BJ (cell line): ENCODE measurements at regions not wholly inside any gene's neighbourhood (a gene's known extent, or its start where the extent isn't known, plus 50 kb on each side); places are given as distances from the start of the nearest gene placed in this dataset.

Source experiments
- CTCF ChIA-PET: fragments of 350-600 bp; formaldehyde crosslinking; extraction: SDS; loops from one replicate; lab custom pipeline; 2021; ENCODE audit warnings: antibody characterized with exemption, inconsistent platforms; lab: Yijun Ruan, JAX
- POLR2A ChIA-PET: fragments of 300-600 bp; sonication (Branson Sonifier 250); formaldehyde crosslinking; extraction: SDS; loops from one replicate; lab custom pipeline; 2021; ENCODE audit warnings: antibody characterized with exemption; lab: Charles Lee
- DNase-seq: peaks from one replicate; pipeline ENCODE4 v3.0.0-alpha.2; 2011; ENCODE audit warnings: low read depth
- H3K27me3 ChIP-seq: 2 replicates; pipeline ENCODE4 v1.6.0; 2011; ENCODE audit warnings: low read length; ENCODE audit not compliant: control insufficient read depth, insufficient read depth
- H3K36me3 ChIP-seq: 2 replicates; pipeline ENCODE4 v1.5.1; 2011; ENCODE audit warnings: low read length; ENCODE audit not compliant: control insufficient read depth, insufficient read depth
- H3K4me3 ChIP-seq: 2 replicates; pipeline ENCODE4 v1.5.1; 2011; ENCODE audit warnings: low read depth, mild to moderate bottlenecking, control low read depth, low read length
- TF ChIP-seq, protein P1 (sequence below): IDR thresholded peaks from 2 replicates; pipeline ENCODE4 v1.5.1; 2011; ENCODE audit warnings: low read depth, mild to moderate bottlenecking, control low read depth, inconsistent platforms, low read length, moderate library complexity; ENCODE audit not compliant: insufficient read depth

DNA sequence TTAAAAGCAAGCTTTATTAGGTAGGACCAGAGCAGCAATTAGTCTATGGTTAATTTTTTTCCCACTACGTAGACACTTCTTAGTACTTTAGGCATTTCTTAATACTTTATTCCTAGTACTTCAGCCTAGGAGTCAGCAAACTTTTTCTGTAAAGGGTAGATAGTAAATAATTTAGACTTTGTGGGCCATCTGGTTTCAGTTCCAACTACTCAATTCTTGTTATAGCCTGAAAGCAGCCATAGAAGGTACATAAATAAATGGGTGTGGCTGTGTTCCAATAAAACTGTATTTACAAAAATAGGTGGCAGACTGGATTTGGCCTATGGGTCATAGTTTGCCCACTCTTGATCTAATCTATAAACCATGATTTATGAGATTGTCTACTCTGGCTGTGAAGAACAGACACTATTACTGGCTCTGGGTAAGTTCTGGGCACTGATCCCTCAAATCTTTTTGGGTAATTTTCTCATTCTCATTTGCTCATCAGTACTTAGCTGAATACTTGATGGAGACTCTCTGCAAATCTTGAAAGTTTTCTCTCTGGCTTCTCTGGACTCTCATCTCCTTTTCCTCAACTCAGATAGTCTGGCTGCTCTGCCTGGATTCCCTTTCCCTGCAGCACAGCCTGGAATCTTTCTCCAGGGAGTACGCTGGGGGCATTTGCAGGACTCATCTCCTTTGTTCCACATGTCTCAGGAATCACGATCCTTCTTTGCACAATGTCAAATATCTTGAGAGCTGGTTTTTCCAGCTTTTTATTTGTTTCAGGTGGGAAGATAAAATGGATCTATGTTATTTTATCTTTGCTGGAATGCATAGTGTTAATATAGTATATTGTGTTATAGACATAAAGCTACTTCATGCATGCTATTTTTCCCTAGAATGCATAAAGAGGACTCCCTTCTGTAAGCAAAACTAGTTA is 524.8 kb upstream of the TBL1XR1 start:
- ChIA-PET CTCF (interaction anchor here (0.7 kb wide), 1 partner anchor 9 kb away, joined by 3 read pairs; no protein-coding TSS in a partner anchor), POLR2A (interaction anchor here (0.7 kb wide), 1 partner anchor 23 kb away, joined by 4 read pairs; no protein-coding TSS in a partner anchor)
- TF ChIP-seq, protein P1, sequence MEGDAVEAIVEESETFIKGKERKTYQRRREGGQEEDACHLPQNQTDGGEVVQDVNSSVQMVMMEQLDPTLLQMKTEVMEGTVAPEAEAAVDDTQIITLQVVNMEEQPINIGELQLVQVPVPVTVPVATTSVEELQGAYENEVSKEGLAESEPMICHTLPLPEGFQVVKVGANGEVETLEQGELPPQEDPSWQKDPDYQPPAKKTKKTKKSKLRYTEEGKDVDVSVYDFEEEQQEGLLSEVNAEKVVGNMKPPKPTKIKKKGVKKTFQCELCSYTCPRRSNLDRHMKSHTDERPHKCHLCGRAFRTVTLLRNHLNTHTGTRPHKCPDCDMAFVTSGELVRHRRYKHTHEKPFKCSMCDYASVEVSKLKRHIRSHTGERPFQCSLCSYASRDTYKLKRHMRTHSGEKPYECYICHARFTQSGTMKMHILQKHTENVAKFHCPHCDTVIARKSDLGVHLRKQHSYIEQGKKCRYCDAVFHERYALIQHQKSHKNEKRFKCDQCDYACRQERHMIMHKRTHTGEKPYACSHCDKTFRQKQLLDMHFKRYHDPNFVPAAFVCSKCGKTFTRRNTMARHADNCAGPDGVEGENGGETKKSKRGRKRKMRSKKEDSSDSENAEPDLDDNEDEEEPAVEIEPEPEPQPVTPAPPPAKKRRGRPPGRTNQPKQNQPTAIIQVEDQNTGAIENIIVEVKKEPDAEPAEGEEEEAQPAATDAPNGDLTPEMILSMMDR: no peak
- no peaks in the 10 kb centered on the region for H3K36me3 ChIP-seq
- no peak overlapping the region for H3K4me3 ChIP-seq
- no peak for DNase-seq
- no peaks in the 10 kb centered on the region for H3K27me3 ChIP-seq

DNA sequence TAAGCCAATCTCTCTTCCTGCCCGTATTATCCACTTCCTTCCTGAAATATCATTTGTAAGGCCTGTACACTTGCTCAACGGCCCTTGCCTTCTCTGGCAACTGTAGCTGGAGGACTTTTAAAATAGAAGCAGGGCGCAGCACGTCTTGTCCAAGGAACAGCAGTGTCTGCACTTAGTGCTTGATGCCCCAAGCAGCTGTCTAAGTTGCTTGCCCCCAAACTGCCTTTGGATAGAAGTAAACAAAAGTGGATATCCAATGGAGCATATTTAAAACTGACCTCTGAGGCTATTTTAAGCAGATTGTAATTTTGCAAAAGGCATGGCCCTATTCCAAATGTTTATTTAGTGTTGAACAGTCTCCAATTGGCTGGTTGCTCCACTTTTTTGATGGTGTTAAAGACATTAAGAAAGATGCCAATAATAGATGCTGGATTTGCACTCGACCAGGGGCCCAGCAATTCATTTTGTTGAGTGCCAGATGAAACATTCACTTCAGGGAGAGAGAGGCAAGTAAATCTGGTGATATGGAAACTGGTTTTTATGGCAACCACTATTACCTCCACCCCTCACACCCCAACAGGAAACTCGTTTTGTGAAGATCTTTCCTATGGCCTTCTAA is 526.8 kb upstream of the TBL1XR1 start:
- Histone ChIP-seq H3K27me3 (no peaks in the 10 kb centered on the region), H3K4me3 (no peak overlapping the region), H3K36me3 (no peaks in the 10 kb centered on the region)
- ChIA-PET POLR2A (interaction anchor here (0.6 kb wide), 1 partner anchor 22 kb away, joined by 4 read pairs; no protein-coding TSS in a partner anchor), CTCF (no interaction called here)
- no peak for DNase-seq
- TF ChIP-seq, protein P1: no peak

DNA sequence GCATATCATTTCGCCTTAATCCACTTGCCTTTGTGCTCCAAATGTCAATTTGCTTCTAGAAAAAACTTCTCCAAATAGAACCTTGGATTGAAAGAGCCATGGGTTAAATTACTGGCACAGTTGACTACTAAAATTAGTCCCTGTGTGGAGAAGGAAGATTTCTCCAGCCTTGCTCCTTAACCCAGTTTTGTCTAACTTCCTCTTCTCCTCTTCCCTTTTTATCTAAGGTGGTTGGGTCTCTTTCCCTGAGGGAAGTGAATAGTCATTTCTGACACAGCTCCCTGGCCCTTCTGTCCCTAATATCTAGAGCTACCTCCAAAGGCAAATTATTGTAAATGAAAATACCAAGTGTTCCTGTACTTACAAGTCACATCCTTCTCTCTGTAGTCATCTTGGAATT is 527.9 kb upstream of the TBL1XR1 start:
- DNase-seq: no peak
- no peaks in the 10 kb centered on the region for H3K36me3 ChIP-seq
- H3K27me3 ChIP-seq: no peaks in the 10 kb centered on the region
- ChIA-PET POLR2A (no interaction called here), CTCF (no interaction called here)
- no peak overlapping the region for H3K4me3 ChIP-seq
- TF ChIP-seq, protein P1: no peak

DNA sequence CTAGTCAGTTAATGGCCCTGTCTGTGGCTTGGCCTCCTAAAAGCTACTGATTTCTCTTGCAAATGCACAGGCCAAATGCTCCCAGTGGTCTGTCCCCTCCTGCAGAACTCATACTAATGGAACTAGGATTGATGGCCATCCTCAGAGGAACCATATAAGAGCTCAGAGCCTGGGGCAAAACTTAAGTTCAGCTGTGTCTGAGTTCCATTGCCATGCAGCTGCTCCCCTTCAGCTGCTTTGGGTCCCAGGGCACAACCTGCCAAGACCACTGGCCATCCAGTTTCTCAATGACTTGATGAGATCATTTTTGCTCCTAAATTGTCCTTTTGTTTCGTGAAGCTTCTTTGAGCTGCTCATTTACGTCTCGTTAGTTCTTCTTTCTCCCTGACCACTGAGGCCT is 529.5 kb upstream of the TBL1XR1 start:
- no peaks in the 10 kb centered on the region for H3K36me3 ChIP-seq
- no peak overlapping the region for H3K4me3 ChIP-seq
- POLR2A ChIA-PET: no interaction called here
- TF ChIP-seq, protein P1: no peak
- no peaks in the 10 kb centered on the region for H3K27me3 ChIP-seq
- DNase-seq: no peak
- CTCF ChIA-PET: interaction anchor here (0.7 to 1.1 kb wide), 2 partner anchors 20 to 177 kb away, joined by 3 read pairs; no protein-coding TSS in a partner anchor
